ENCODE measurements at regions not wholly inside any gene's neighbourhood (a gene's known extent, or its start where the extent isn't known, plus 50 kb on each side); places are given as distances from the start of the nearest gene placed in this dataset.

DNA sequence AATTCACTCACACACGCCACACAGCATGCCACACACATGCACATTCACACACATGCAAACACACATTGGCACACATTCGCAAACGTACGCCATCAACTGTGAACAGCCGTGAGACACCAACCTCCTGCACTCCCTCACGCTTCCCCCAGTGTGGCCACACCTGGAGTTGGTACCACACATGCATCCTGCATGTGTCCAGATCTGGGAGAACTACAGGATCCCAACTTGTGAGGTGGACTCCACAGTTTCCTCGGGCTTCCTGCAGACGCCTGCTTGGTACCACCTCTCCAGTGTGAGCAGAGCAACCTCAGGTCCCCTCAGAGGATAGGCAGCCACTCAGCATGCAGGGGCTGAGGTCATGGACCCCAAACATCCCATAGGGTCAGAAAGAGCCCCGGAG lies 239.0 kb downstream of the EIPR1 start:
- DNase-seq, result no peak

DNA sequence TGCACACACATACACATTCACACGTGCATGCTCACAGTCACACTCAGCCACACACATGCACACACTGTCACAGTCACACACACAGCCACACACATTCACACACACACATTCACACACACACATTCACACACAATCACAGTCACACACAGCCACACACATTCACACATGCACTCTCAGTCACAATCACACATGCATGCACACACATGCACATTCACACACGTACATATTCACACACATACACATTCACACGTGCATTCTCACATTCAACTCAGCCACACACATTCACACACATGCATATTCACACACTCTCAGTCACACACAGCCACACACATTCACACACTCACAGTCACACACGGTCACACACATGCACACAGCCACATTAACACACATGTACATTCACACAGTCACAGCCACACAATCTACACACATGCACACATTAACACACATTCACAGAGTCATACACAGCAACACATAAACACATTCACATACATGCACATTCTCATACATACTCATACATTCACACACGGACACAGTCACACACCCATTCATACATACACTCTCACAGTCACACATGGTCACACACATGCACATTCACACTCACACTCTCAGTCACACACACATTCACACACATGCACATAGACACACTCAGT lies 239.8 kb downstream of the EIPR1 start:
- no peak for DNase-seq

DNA sequence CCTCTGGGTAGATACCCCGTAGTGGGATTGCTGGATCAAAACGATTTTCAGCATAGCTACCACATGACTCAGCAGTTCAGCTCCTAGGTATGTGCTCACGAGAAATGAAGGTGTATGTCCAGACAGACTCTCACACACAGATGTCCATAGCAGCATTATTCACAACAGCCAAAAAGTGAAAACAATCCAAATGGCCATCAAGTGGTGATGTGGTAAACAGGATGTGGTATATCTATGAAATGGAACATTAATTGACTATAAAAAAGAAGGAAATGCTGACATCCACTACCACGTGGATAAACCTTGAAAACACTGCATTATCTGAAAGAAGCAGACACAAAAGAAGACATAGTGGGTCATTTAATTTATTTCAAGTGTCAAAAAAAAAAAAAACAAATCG lies 241.9 kb downstream of the EIPR1 start:
- DNase-seq, result no peak

DNA sequence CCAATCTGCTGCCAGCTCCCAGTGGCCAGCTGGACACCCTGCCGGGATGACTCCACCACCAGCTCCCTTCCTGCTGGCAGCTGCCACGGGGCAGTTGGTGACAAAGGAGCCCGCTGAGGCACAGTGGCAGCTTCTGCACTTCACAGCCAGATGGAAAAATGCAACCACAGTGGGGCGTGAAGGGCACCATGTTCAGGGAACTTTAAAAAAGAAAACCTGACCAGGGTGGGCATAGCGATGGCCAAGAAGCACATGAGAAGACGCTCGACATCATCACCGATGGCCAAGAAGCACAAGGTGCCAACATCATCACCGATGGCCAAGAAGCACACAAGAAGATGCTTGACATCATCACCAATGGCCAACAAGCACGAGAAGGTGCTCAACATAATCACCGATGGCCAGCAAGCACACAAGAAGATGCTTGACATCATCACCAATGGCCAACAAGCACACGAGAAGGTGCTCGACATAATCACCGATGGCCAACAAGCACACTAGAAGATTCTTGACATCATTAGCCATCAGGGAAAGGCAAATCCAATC lies 243.5 kb downstream of the EIPR1 start:
- DNase-seq, result no peak

DNA sequence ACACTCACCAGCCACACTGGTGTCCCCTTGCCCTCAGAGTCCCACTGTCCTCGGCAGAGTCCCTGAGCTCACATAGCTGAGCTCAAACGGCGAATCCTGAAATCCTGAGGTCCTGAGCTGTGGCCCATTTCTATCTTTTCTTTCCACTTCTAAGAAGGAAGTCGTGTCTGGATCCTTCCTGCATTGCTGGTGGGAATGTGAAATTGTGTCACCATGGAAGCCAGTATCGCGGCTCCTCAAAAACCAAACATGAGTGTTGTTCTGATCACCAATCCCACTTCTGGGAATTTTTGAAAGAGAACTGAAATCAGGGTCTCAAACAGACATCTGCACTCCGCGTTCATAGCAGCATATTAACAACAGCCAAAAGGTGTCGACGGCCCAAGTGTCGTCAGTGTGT lies 244.7 kb downstream of the EIPR1 start:
- DNase-seq, result no peak

DNA sequence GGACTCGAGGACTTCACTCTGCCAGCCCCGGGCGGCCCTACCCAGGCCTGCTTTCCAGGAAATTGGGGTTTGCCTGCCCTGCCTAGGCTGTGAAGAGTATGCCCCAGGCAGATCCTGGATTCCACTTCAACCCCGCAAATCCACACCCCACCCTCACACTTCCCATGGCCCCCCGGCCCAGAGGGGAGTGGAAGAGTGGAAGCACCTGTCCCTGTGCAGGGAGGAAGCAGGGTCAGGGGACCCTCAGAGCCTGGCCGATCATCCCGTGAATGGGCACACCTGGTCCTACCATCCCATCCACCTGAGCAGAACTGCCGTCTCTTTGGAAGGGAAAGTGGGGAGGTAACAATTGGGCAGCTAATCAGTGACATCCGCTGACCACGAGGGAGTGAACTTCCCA lies 245.2 kb downstream of the EIPR1 start:
- DNase-seq, result no peak

DNA sequence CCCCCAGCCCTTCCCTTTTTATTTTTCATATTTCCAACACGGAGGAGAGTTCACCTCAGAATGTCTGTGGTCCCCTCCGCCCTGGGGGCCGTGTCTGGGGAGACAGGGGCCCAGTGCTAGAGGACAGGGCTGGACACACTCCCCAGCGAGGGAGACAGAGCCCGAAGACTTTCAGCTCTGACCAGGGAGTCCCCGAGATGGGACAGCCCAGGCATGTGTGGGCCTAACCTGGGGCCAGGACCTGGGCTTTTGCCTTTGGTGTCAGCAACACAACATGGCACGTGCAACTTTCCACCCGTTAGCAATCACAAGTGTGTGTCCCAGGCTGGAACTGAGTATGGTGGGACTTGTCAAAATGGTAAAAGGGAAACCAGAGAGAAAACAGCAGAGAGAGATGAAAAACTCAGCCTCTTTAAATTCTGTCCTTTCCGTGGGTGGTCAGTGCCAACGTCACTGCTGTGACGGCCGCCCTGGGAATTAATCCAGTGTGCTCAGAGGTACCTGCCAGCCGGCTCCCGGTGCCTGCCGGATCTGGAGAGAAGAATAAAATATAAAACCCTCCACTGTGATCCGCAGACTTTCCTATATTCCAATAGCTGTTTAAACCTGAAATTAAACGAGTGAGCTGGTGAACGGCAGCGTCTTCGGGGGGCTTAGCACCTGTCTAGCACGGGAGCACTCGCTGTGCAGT lies 245.8 kb downstream of the EIPR1 start:
- DNase-seq, result no peak

DNA sequence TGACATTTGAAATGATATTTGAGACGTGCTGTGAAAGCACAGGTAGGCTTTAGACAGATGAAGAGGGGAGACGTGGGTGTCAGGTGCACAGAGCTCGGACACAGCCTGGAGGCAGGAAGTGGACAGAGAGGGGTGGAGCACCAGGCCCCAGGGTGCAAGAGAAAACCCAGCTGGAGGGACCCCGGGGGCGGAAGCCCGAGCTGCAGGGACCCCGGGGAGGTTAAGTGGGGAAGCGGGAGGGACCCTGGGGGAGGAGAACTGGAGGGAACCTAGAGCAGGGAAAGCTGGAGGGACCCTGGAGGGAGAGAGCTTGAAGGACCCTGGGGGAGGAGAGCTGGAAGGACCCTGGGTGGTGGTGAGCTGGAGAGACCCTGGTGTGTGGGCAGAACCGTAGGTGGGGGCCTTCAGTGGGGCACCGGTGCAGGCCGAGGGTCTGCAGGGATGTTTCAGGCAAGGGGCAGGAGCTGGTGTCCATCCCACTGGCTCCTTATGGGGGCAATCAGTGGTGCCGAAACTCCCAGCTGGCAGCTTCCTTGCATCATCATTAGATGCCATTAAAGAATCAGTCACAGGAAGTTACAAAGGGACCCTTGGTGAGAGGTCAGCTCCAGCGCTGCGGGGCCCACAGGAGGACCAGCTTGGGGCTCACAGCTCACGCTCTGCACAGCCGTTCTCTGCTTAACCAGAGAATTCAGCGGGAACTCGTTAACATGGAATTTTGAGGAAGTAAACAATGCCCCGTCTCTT lies 246.6 kb downstream of the EIPR1 start:
- DNase-seq, result no peak

DNA sequence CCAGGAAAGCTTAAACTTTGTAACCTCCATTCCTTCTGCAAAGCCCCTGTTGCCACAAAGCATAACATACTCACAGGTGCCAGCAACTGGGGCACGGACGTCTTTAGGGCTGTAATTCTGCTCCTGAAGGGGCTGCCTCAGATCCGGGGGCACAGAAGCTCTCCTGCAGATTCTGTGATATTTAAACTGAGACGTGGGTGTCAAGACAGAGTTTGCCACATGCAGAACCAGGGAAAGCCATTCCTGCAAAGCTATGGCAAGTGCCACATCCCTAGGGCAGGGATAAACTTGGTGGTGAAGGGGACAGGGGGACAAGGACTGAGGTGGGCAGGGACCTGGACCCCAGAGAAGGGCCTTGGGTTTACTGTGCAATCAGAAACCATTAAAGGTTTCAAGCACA lies 247.2 kb downstream of the EIPR1 start:
- DNase-seq, result no peak

DNA sequence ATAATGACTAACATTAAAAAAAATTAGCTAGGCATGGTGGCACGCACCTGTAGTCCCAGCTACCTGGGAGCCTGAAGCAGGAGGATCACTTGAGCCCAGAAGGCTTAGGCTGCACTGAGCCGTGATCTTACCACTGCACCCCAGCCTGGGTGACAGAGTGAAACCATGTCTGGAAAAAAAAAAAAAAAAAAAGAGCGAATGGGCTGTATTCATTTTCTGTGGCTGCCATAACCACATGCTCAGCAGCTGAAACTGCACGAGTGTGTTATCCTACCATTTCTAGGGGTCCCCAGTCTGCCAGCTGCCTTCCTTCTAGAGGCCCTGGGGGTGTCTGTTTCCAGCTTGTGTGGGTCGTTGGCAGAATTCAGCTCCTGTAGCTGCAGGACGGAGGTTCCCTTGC lies 247.8 kb downstream of the EIPR1 start:
- no peak for DNase-seq

DNA sequence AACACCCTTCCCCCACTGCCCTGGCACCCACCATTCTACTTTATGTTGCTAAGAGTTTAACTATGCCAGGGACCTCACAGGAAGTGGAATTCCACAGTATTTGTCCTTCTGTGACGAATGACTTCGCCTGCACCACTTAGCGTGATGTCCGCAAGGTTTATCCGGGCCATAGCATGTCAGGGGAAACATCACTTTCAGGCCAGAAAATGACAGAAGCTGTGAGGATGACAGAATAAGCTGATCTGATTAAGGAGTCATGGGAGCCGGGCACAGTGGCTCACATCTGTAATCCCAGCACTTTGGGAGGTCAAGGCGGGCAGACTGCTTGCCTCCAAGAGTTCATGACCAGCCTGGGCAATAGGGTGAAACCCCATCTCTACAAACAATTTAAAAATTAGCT lies 248.8 kb downstream of the EIPR1 start:
- no peak for DNase-seq

DNA sequence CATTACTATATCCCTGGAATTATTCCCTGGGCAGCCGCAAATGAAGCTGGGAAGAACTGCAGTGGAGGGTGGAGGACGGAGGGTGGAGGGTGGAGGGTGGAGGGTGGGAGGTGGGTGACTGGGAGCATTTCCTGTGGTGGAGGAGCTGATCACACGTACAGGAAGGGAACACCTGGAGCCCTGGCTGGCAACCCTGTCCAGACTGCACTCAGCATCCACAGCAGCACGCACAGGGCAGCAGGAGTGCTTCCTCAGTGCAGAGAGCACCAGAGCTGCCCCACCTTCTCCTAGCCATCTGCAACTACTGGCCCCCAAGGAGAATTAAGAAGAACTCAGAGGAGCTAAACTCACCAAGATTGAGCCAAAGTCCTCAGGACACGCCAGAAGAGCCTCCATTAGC lies 249.9 kb downstream of the EIPR1 start:
- DNase-seq, result no peak

DNA sequence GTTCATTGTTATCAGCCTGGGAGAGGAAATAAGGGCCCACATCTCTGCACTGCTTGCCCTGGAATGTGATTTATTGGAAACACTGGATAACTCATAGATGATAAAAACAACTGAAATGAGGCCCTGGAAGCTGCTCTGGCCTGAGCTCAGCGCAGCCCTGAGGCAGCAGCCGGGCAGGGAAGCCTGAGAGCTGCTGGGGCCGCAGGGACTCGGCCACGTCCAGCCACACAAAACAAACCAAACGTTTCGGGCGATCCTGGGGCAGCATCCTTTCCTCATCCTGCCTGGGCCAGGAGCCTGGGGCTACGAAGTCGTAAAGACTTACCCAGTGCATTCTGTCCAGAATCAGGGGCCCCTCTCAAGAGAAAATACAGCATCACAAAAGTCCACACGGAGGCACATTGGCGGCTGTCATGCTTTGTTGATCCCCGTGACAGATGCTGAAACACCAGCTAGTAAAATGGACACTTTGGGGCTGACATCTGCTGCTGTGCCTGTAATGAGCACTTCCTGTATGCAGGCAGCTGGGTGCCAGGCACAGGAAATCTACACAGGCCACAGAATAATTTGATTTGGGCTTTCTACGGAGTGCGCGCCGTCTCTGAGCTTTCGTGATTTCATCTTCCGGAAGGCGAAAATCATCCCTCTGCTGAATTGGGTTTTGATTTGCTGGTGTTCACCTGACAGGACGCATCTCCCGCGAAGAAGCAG lies 250.6 kb downstream of the EIPR1 start:
- no peak for DNase-seq

DNA sequence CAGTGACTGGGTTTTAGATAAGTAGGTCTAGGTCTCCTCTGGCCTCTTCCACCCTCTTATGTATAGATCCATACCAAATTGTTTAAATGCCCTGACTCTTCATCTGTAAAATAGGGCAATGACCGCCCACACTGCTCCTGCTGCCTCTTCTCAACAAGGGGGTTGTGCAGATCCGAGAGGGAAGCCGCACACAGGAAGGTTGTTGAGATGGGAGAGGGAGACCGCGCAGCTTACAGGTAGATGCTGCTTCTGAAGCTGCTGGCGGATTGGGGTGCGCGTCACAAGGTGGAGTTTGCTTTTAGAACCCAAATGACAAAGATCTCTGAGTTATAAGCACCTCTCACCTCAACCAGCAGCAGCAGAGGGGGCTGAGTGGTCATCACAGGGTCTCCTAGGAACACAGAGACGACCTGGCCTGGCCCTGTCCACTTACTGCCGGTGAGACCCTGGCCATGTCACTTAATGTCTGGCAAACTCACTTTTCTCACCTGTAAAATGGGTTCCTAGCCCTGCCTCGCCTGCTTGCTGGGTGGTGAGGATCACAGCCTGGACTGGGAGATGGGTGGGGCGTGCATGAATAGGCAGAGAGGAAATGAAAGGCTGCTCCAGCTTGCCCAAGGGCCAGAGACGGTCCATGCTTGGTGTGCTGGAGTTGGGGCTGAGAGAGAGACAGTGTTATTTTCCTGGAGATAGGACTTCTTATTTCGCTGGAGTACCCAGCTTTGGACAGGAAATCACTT lies 251.3 kb downstream of the EIPR1 start:
- DNase-seq, result no peak

DNA sequence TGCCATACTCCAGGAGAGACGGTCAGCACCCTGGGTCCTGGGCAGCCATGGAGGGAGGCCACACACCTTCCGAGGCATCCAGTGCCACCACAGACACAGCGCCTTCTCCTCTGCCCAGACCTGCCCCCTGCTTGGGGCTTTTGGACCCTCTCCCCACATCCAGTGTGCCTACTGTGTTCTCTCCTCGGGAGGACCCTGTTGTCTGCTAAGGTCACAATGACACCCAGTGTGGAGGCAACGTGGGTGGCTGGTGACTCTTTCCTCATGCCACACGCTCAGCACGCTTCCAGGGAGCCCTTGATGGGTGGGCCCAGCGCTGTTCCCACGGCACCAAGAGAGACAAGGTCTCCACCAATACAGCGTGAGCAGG lies 251.9 kb downstream of the EIPR1 start:
- DNase-seq, result no peak

DNA sequence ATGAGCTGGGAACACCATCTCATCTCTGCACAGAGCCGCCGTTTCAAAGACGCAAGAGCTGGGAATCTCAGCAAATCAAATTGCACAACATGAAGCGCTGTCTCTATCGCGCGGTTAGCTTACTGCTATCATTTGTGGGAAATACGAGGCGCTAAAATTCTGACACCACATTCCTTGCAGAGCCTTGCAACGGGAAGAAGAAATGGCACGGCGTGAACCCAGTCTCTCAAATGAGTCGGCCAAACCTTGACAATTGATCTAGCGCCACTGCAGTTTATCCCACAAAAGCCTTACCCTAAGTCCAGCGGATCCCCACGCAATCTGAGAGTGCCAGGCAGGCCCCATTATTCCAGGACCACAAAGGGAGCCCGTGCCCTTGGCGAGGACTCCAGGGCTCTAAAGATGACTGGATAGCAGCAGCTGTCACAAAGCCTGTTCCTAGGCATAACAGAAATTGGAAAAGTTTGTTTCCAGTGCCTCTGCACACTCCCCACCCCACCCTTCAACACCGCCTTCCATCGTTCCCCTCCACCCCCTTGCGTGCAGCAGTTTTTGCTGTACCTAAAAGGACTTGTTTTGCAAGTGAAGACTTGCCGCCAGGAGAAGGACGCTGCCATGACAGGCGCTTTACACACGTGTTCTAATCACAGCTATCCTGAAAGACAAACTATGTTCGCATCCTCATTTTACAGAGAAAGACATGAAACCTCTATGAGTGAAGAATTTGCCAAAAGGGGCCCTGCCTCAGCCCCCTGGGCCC lies 252.4 kb downstream of the EIPR1 start:
- no peak for DNase-seq

DNA sequence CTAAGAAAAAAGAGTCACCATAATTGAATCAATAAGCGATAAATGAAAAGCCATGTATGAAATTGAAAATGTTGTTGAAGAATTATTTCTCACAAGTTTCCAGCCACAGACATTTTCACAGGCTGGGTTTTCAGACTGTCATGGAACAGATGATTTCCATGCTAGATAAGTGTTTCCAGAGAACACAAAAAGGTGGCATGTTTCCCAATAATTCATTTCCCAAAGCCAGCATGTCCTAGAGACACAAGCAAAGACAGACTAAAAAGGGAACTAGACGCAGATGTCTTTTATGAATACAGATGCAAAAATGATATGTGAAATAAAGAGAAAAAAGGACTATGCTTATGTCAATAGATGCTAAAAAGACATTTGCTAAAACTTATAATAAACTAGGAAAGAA lies 255.1 kb downstream of the EIPR1 start:
- no peak for DNase-seq

DNA sequence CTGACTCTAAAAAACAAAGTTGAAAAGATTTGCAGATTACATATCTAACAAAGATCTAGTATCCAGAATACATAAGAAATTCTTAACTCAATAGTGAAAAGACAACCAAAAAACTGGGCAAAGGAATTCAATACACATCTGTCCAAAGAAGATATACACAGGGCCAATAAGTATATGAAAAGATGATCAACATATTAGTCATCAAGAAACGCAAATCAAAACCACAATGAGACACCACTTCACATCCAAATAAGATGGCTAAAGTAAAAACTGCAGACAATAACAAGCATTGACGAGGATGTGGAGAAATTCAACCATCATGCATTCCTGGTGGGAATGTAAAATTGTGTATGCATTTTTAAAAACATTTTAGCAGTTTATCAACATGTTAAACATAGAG lies 256.0 kb downstream of the EIPR1 start:
- no peak for DNase-seq

DNA sequence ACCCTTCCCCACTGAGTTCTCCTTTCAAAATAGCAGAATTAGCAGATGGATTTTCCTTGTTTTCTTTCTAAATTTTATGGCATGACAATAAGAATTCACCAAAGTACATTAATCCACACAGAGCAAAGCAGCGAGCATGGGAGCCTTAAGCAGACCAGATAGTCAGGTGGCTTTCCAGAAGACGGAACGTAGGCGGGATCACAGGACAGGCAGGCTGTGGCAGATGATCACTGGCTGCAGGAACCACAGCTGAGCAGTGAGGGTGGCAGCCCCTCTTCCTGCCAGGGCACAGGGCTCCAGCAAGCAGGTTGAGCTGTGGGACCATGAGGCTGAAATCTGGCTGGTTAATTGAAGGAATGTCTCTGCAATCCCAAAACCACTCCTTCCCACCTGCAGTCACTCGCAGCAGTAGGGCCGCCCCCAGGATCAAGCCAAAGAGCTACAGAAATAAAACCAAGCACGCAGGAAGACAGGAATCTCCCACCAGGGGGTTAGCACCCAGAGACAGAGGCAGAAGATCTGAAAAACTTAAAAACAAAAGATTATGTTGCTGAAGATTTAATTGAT lies 259.9 kb downstream of the EIPR1 start:
- DNase-seq, result no peak

DNA sequence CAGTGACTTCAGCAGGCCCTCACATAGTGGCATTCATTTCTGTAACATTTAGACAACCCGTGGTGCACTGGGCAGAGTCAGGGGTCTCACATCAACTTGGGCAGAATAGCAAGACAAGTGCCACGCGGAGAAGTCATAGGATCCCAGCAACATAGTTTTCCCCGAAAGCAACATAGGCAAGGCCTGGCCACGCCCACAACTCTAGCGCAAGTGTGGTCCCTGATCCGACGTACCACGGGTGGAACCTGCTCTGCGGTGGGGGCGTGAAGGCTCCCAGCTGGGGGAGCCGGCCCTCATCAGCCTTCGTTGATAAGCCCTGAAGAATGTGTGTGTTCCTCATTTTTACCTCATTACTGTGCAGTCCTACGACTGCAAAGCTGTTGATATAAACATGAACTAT lies 261.2 kb downstream of the EIPR1 start:
- peak; percentile 15 for DNase-seq

DNA sequence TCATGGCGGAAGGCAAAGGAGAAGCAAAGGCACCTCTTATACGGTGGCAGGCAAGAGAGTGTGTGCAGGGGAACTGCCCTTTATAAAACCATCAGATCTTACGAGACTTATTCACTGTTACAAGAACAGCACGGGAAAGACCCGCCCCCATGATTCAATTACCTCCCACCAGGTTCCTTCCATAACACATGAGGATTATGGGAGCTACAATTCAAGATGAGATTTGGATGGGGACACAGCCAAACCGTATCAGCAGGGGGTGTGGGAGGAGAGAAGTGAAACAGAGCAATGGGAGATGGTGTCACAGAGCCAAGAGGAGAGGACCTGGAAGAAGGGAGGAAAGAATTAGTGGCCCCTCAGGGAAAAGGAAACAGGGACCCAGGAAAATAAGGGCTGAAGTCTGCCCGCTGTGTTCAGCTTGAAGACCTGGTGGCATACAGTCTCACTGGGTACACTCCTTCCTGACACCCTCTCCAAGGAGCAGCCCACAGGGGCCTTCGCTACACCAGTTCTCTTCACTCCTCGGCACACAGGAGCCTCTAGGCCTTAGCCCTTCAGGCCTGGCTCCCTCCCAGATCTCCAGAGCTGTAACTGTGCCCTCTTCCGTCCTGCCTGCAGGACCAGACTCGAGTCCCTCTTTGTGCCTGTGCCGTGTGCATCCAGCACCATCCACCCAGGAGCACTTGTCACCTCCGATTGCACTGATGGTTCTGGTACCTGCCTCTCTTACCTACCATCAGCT lies 262.1 kb downstream of the EIPR1 start:
- DNase-seq, result peak; percentile 43

Measured in activated CD8-positive, alpha-beta memory T cell treated with anti-CD3 and anti-CD28 coated beads, Interleukin-2, amount 50 U/mL, for 48 hours (primary cell).